Mesothelial cell of epicardium (in vitro differentiated cells): ENCODE measurements at regions not wholly inside any gene's neighbourhood (a gene's known extent, or its start where the extent isn't known, plus 50 kb on each side); places are given as distances from the start of the nearest gene placed in this dataset.

Source experiments
- DNase-seq, 2 experiments: peaks; one replicate each; pipeline ENCODE4 v3.0.0; 2021; ENCODE audit warnings: low spot score in 2 of 2; ENCODE audit not compliant: unreplicated experiment in 2 of 2
- H3K27ac Mint-ChIP-seq: 2 replicates; pipeline ENCODE4 v1.8.0; 2021; ENCODE audit warnings: mixed read lengths
- H3K27me3 Mint-ChIP-seq: 2 replicates; pipeline ENCODE4 v1.8.0; 2021; ENCODE audit warnings: low read depth, mixed read lengths
- H3K36me3 Mint-ChIP-seq: 2 replicates; pipeline ENCODE4 v1.8.0; 2021; ENCODE audit warnings: mixed read lengths
- H3K4me1 Mint-ChIP-seq: 2 replicates; pipeline ENCODE4 v1.8.0; 2021; ENCODE audit warnings: mixed read lengths
- H3K4me3 Mint-ChIP-seq: 2 replicates; pipeline ENCODE4 v1.8.0; 2021; ENCODE audit warnings: mild to moderate bottlenecking, moderate library complexity, mixed read lengths
- H3K9me3 Mint-ChIP-seq: 2 replicates; pipeline ENCODE4 v1.8.0; 2021; ENCODE audit warnings: mixed read lengths
- TF ChIP-seq, protein P1 (sequence below): fragments of 200-600 bp; sonication (generic); IDR thresholded peaks from one replicate; pipeline ENCODE4 v1.5.0; 2021; ENCODE audit warnings: antibody characterized with exemption; ENCODE audit not compliant: unreplicated experiment

DNA sequence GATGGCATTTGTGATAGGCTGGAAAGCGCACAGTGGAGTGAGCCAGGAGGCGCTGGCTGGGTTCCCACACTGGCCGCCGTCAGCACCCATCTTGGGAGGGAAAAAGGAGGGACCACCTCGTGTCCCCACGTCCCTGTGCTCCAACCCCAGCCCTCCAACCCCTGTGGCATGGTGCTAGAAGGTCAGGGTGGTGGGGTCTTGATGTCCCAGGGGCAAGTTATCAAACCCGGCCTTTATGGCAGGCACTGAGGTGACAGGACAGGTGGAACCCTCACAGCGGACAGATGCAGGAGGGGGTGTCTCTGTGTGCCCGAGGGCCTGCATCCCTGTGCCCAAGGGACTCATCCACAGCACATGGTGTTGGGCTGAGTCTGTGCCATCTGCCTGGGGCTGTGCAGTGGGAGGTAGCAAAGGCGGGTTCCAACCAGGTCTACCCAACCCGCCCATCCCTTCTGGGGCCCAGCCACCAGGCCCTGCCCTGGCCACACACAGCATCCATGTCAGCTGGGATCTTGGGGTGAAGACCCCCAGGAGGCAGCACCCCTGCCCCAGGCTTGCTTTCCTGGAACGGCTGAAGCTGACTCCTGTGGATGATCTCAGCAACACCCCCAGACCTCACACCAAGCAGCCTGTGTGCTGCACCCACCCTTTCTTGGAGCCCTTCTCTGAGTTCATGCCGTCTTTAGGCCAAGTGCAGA is 246.1 kb downstream of the NDUFA10 start:
- Mint-ChIP-seq H3K4me1 (peaks cover 7% of the 10 kb centered on the region), H3K36me3 (no peaks in the 10 kb centered on the region), H3K9me3 (peaks cover 4% of the 10 kb centered on the region), H3K27me3 (peaks cover 44% of the 10 kb centered on the region), H3K27ac (no peak overlapping the region), H3K4me3 (no peak overlapping the region)
- peak in 1 of 2 experiments; percentile 20 for DNase-seq
- TF ChIP-seq, protein P1, sequence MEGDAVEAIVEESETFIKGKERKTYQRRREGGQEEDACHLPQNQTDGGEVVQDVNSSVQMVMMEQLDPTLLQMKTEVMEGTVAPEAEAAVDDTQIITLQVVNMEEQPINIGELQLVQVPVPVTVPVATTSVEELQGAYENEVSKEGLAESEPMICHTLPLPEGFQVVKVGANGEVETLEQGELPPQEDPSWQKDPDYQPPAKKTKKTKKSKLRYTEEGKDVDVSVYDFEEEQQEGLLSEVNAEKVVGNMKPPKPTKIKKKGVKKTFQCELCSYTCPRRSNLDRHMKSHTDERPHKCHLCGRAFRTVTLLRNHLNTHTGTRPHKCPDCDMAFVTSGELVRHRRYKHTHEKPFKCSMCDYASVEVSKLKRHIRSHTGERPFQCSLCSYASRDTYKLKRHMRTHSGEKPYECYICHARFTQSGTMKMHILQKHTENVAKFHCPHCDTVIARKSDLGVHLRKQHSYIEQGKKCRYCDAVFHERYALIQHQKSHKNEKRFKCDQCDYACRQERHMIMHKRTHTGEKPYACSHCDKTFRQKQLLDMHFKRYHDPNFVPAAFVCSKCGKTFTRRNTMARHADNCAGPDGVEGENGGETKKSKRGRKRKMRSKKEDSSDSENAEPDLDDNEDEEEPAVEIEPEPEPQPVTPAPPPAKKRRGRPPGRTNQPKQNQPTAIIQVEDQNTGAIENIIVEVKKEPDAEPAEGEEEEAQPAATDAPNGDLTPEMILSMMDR = no peak

DNA sequence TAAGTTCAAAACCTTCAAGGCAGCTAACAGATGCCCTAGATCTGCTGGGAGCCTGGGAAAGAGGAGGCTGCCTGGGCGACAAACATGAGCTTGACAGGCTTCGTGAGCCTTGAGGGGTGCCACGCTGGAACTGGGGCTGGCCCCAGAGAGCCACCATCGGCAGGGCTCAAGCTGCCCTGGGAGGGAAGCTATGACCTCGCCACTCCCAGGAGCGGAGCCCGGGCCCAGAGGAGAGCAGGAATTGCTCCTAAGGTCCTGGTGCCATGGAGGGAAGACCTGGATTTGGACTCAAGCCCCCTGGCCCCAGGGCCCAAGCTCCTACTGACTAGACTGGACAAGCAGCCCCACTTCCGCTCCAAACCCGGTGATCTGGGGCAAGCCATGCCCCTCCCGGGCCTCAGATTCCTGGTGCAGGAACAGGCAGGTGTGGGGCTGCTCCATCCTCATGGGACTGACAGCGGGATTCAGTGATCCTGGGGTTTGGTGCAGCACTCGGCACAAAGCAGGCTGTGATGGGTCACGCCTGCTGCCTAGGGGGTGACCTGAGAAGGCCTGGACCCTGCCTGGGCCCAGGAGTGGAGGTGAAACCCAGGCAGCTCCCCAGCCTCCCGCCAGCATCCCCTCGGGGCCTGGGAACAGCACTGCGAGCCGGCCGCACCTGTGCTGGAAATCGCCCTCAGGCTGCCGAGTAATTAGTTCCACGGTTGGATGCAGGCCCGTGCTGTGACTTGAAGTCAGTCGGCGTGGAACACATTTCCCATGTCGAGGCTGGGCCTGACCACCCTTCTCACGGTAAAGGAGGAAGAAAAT is 246.9 kb downstream of the NDUFA10 start:
- Mint-ChIP-seq H3K36me3 (no peaks in the 10 kb centered on the region), H3K4me3 (no peak overlapping the region), H3K4me1 (peaks cover 6% of the 10 kb centered on the region), H3K27me3 (peaks cover 51% of the 10 kb centered on the region), H3K9me3 (peaks cover 4% of the 10 kb centered on the region), H3K27ac (no peak overlapping the region)
- TF ChIP-seq, protein P1 = no peak
- peak in 1 of 2 experiments; percentile 16 for DNase-seq

DNA sequence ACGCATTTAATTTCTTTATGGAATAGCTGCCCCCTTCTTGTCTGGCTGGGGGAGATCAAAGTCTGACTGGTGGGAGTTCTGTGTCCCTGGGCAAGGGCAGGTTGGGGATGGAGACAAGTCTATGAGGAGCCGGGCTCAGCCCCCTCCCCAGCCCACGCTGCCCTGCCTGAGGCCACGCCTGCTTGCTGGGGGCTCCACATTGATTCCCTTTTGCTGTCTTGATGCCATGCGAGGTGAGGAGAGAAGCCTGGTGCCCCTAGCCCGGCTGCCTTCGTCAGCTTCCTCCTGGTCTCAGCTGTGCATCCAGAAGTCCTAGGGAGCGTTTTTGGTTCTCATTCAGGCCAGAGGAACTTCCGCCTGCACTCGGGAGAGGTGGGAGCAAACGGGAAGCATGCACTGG is 247.9 kb downstream of the NDUFA10 start:
- Mint-ChIP-seq H3K36me3 (no peaks in the 10 kb centered on the region), H3K9me3 (peaks cover 4% of the 10 kb centered on the region), H3K27ac (no peak overlapping the region), H3K27me3 (peaks cover 55% of the 10 kb centered on the region), H3K4me1 (peaks cover 6% of the 10 kb centered on the region), H3K4me3 (no peak overlapping the region)
- TF ChIP-seq, protein P1 = no peak
- peak in 1 of 2 experiments; percentile 20 for DNase-seq

DNA sequence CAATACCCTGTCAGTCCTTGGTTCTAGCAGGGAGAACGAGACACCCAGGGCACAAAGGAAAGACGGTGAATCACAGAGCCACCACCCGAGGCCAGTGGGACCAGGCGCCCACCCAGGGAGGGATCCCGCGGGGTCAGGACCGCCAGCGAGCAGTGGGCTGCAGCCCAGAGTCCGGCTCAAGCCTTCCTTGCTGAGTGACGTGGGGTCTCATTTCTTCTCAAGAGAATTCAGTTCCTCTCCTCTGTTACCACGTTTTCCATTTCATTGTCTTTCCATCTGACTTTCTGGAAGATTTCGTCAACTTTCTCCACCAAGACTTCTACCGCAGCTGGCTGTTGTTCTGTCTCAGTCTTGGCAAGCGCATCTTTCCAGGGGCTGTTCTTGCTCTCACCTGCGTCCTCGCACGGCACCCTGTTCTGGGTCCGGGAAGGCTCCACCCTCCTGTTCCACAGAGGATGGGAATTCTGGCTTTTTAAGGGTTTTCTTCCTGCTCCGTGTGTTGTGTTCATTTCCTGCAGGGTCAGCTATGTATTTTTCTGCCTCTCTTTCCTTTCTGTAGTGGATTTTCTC is 248.6 kb downstream of the NDUFA10 start:
- no peak overlapping the region for H3K27ac Mint-ChIP-seq
- TF ChIP-seq, protein P1 = no peak
- H3K27me3 Mint-ChIP-seq = peaks cover 52% of the 10 kb centered on the region
- H3K36me3 Mint-ChIP-seq = no peaks in the 10 kb centered on the region
- peak in 1 of 2 experiments; percentile 19 for DNase-seq
- peaks cover 6% of the 10 kb centered on the region for H3K9me3 Mint-ChIP-seq
- no peak overlapping the region for H3K4me3 Mint-ChIP-seq
- peaks cover 6% of the 10 kb centered on the region for H3K4me1 Mint-ChIP-seq

DNA sequence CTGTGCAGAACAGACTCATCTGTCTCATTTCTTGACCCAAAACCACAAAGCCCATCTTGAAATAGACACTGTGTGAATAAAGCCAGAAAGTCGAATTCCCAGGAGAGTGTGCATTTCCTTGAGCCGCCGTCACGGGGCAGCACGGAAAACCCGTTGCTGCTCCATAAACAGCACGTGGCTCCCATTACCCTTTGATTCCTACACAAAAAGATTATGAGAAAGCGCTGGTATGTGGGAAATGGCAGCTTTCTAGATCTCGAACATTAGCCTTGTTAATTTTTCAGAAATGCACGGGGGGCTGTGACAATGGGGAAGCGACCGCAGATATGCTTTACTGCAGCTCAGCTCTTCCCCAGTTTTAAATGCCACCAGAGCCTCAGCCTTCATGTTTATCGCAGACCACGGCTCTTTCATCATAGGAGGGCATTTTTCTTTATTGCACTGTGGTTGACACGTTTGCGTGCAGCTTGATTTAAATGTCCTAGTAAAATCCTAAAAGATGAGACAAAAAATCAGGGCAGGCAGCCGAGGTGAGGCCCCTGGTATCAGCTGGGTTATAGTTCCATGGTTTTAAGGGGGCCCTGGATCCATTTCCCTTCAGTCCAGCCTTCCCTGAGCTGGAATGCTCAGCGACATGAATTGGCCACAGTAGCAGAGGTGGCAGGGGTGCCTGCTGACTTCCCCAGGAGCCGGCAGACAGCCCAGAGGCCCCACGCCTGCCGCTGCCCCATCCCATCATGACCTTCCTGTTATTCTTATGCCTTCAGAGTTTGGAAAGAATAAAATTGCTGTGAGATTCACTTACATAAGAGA is 249.3 kb downstream of the NDUFA10 start:
- Mint-ChIP-seq H3K36me3 (no peaks in the 10 kb centered on the region), H3K27me3 (peaks cover 49% of the 10 kb centered on the region), H3K4me1 (peaks cover 6% of the 10 kb centered on the region), H3K9me3 (peaks cover 7% of the 10 kb centered on the region), H3K27ac (no peak overlapping the region), H3K4me3 (no peak overlapping the region)
- TF ChIP-seq, protein P1 = no peak
- peak in 1 of 2 experiments; percentile 35 for DNase-seq
